Breast epithelium (tissue), 3 donors: ENCODE measurements at regions not wholly inside any gene's neighbourhood (a gene's known extent, or its start where the extent isn't known, plus 50 kb on each side); places are given as distances from the start of the nearest gene placed in this dataset.

Experiments used
- CTCF ChIP-seq, 3 donors: fragments of 450-650 bp; IDR thresholded peaks; one replicate each; pipeline ENCODE4 v1.5.1; 2016 to 2017; ENCODE audit warnings: antibody characterized with exemption in 3 of 3, mild to moderate bottlenecking in 3 of 3, moderate library complexity in 3 of 3
- POLR2A ChIP-seq: fragments of 450-650 bp; IDR thresholded peaks from one replicate; pipeline ENCODE4 v1.6.1; 2016; ENCODE audit warnings: antibody characterized with exemption, mild to moderate bottlenecking, moderate library complexity
- POLR2AphosphoS5 ChIP-seq, 3 donors: sonication (generic); formaldehyde crosslinking; IDR thresholded peaks; one replicate each; pipeline ENCODE4 v1.6.1; 2017; ENCODE audit warnings: antibody characterized with exemption in 3 of 3

GRCh38 chr19:23526302-23526701 is 131.0 kb upstream of the ZNF91 start:
- TF ChIP-seq CTCF (IDR thresholded peaks at IDR 0.05) = no peak
- TF ChIP-seq POLR2A = no peak
- no peak for TF ChIP-seq POLR2AphosphoS5 (IDR thresholded peaks at IDR 0.05)
